ENCODE measurements at regions not wholly inside any gene's neighbourhood (a gene's known extent, or its start where the extent isn't known, plus 50 kb on each side); places are given as distances from the start of the nearest gene placed in this dataset.

- no peak overlapping the region for H3K4me2 ChIP-seq (ENCODE audit: low read length, poor library complexity, severe bottlenecking)
- H3K79me1 ChIP-seq (replicated peaks; ENCODE audit: low read length, poor library complexity, severe bottlenecking), result no peaks in the 10 kb centered on the region
- no peak overlapping the region for H2BK5ac ChIP-seq (ENCODE audit: low read depth, low read length, poor library complexity, severe bottlenecking)
- H3K14ac ChIP-seq (ENCODE audit: low read length in 2 of 2), result peak overlapping the region in 1 of 2 experiments; percentile 1
- no peaks in the 10 kb centered on the region for H3K27me3 ChIP-seq (ENCODE audit: control insufficient read depth in 1 of 2, insufficient read depth in 1 of 2, low read length in 2 of 2)
- H3K4me1 ChIP-seq (ENCODE audit: control insufficient read depth, insufficient read depth, low read depth, low read length), result no peaks in the 10 kb centered on the region
- no peak overlapping the region for H2BK15ac ChIP-seq (ENCODE audit: low read depth, poor library complexity, severe bottlenecking)
- no peaks in the 10 kb centered on the region for H3K9me3 ChIP-seq (ENCODE audit: control insufficient read depth, low read length)
- H2AFZ ChIP-seq (ENCODE audit: low read depth, low read length), result no peak overlapping the region
- no peaks in the 10 kb centered on the region for H3K36me3 ChIP-seq (ENCODE audit: control insufficient read depth in 1 of 2, insufficient read depth in 2 of 2, low read depth in 1 of 2, low read length in 2 of 2)
- no peak overlapping the region for H3K27ac ChIP-seq (ENCODE audit: low read length, poor library complexity, severe bottlenecking)
- no peak overlapping the region for H3K4me3 ChIP-seq (ENCODE audit: insufficient read depth in 1 of 2, low read depth in 1 of 2, low read length in 2 of 2)
- no peak for DNase-seq
- H2BK120ac ChIP-seq (ENCODE audit: low read depth, low read length), result no peak overlapping the region
- no peak overlapping the region for H2AK5ac ChIP-seq (ENCODE audit: low read length, severe bottlenecking)
- H3K18ac ChIP-seq (ENCODE audit: low read depth in 1 of 2, low read length in 2 of 2), result peak overlapping the region in 1 of 2 experiments; percentile 11
- H3K4ac ChIP-seq (ENCODE audit: low read depth in 1 of 2, low read length in 2 of 2), result no peak overlapping the region
- H4K8ac ChIP-seq (ENCODE audit: low read length), result no peak overlapping the region
- H2BK12ac ChIP-seq (ENCODE audit: low read length in 2 of 2), result peak overlapping the region in 1 of 2 experiments; percentile 50
- 70% methylated on average over 2 of the region's 4 CpGs for WGBS
- H3K9ac ChIP-seq (ENCODE audit: low read length), result no peak overlapping the region
- H4K91ac ChIP-seq (ENCODE audit: low read length), result no peak overlapping the region
- no peak overlapping the region for H3K23ac ChIP-seq (ENCODE audit: low read length in 2 of 2)
Measured at GRCh38 chr6:14861491-14861943, 384.4 kb upstream of the JARID2 start.

- Histone ChIP-seq H3K4me1 (ENCODE audit: control insufficient read depth, insufficient read depth, low read depth, low read length) (no peaks in the 10 kb centered on the region), H3K18ac (ENCODE audit: low read depth in 1 of 2, low read length in 2 of 2) (no peak overlapping the region), H3K27me3 (ENCODE audit: control insufficient read depth in 1 of 2, insufficient read depth in 1 of 2, low read length in 2 of 2) (no peaks in the 10 kb centered on the region), H2BK5ac (ENCODE audit: low read depth, low read length, poor library complexity, severe bottlenecking) (no peak overlapping the region), H4K8ac (ENCODE audit: low read length) (no peak overlapping the region), H3K9ac (ENCODE audit: low read length) (no peak overlapping the region), H2AK5ac (ENCODE audit: low read length, severe bottlenecking) (no peak overlapping the region), H2BK15ac (ENCODE audit: low read depth, poor library complexity, severe bottlenecking) (no peak overlapping the region), H3K14ac (ENCODE audit: low read length in 2 of 2) (no peak overlapping the region), H4K91ac (ENCODE audit: low read length) (no peak overlapping the region), H3K36me3 (ENCODE audit: control insufficient read depth in 1 of 2, insufficient read depth in 2 of 2, low read depth in 1 of 2, low read length in 2 of 2) (no peaks in the 10 kb centered on the region), H3K4ac (ENCODE audit: low read depth in 1 of 2, low read length in 2 of 2) (no peak overlapping the region), H3K79me1 (replicated peaks; ENCODE audit: low read length, poor library complexity, severe bottlenecking) (no peaks in the 10 kb centered on the region), H3K9me3 (ENCODE audit: control insufficient read depth, low read length) (no peaks in the 10 kb centered on the region), H2AFZ (ENCODE audit: low read depth, low read length) (no peak overlapping the region), H3K27ac (ENCODE audit: low read length, poor library complexity, severe bottlenecking) (no peak overlapping the region), H2BK12ac (ENCODE audit: low read length in 2 of 2) (no peak overlapping the region), H2BK120ac (ENCODE audit: low read depth, low read length) (no peak overlapping the region), H3K4me2 (ENCODE audit: low read length, poor library complexity, severe bottlenecking) (no peak overlapping the region), H3K4me3 (ENCODE audit: insufficient read depth in 1 of 2, low read depth in 1 of 2, low read length in 2 of 2) (no peak overlapping the region), H3K23ac (ENCODE audit: low read length in 2 of 2) (no peak overlapping the region)
- 92% methylated on average over 3 of the region's 3 CpGs for WGBS
- no peak for DNase-seq
Measured at GRCh38 chr6:14862845-14863244, 383.0 kb upstream of the JARID2 start.

DNA sequence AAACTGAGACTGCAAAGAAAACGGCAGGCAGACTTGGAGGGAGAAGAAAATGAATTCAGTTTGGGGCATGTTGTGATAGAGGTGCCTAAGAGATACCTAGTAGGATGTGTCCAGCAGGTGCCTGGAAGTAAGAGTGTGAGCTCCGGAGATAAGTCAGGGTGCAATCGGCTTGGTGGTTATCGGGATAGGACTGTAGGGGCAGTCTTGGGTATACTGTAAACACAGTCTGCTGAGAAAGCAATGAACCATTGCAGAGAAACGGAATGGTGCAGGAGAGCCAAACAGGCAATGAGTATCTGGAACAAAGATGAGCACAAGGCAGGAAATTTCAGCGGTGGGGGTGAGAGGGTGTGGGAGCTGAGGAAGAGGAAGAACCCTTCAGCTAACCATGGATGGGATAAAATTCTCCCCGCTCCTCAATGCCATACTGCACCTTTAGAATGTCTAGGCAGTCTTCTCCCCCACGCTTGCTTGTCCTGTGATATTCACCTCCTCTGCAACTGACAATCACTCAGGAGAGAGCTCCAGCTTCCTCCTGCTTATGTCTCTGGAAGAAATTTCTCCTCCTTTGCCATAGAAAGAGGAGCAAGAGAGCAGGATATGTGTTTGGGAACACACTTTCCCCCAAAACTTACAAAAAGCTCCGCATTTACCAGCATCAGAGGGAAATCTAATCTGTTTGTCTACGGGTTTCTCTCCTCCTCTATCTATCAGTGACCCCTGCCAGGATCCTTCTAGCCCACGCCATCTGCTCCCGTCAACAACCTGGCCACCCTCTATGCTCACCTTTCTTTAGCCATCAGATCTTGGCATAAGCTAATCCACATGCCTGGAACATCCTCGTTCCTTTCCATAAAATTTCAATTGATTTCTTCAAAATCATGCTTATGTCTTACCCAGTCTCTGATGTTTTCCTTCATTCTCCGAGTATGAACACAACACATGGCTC lies 381.7 kb upstream of the JARID2 start:
- no peaks in the 10 kb centered on the region for H3K36me3 ChIP-seq (ENCODE audit: control insufficient read depth in 1 of 2, insufficient read depth in 2 of 2, low read depth in 1 of 2, low read length in 2 of 2)
- no peak overlapping the region for H3K4me3 ChIP-seq (ENCODE audit: insufficient read depth in 1 of 2, low read depth in 1 of 2, low read length in 2 of 2)
- H2BK5ac ChIP-seq (ENCODE audit: low read depth, low read length, poor library complexity, severe bottlenecking), result no peak overlapping the region
- WGBS, result 81% methylated on average over 14 of the region's 14 CpGs
- no peaks in the 10 kb centered on the region for H3K9me3 ChIP-seq (ENCODE audit: control insufficient read depth, low read length)
- no peak overlapping the region for H3K4me2 ChIP-seq (ENCODE audit: low read length, poor library complexity, severe bottlenecking)
- H3K23ac ChIP-seq (ENCODE audit: low read length in 2 of 2), result no peak overlapping the region
- H2BK15ac ChIP-seq (ENCODE audit: low read depth, poor library complexity, severe bottlenecking), result no peak overlapping the region
- H2AK5ac ChIP-seq (ENCODE audit: low read length, severe bottlenecking), result no peak overlapping the region
- H4K91ac ChIP-seq (ENCODE audit: low read length), result no peak overlapping the region
- H3K18ac ChIP-seq (ENCODE audit: low read depth in 1 of 2, low read length in 2 of 2), result no peak overlapping the region
- no peak overlapping the region for H4K8ac ChIP-seq (ENCODE audit: low read length)
- H2BK12ac ChIP-seq (ENCODE audit: low read length in 2 of 2), result no peak overlapping the region
- H2BK120ac ChIP-seq (ENCODE audit: low read depth, low read length), result no peak overlapping the region
- H2AFZ ChIP-seq (ENCODE audit: low read depth, low read length), result no peak overlapping the region
- no peak overlapping the region for H3K9ac ChIP-seq (ENCODE audit: low read length)
- no peak overlapping the region for H3K27ac ChIP-seq (ENCODE audit: low read length, poor library complexity, severe bottlenecking)
- no peak for DNase-seq
- no peak overlapping the region for H3K4ac ChIP-seq (ENCODE audit: low read depth in 1 of 2, low read length in 2 of 2)
- H3K4me1 ChIP-seq (ENCODE audit: control insufficient read depth, insufficient read depth, low read depth, low read length), result no peaks in the 10 kb centered on the region
- H3K27me3 ChIP-seq (ENCODE audit: control insufficient read depth in 1 of 2, insufficient read depth in 1 of 2, low read length in 2 of 2), result no peaks in the 10 kb centered on the region
- H3K79me1 ChIP-seq (replicated peaks; ENCODE audit: low read length, poor library complexity, severe bottlenecking), result no peaks in the 10 kb centered on the region
- H3K14ac ChIP-seq (ENCODE audit: low read length in 2 of 2), result no peak overlapping the region

DNA sequence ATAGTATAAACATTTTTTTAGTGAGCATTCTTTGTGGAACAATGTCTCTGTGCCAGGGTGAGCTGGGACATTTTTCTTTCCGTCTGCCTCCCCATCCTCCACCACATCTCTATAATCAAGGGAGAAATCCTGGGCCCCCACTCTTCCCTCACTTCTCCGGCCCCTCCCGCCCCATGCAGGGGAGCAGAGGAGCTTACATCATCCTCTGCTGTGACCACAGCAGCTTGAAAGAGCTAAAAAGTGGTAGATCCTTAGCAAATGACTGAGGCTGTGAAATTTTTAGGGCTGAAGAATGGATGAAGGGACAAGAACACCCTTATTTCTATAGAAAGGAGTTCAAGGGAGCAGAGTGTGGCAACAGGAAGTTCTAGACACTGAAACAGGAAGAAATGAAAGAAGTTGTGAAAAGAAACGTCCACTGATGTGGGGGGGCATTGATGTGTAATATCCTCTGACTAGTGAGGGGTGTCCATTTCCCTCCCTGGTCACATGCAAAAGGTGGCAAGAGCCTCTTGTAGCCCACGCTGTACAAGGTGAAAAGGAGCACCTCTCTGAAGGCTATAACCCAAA lies 380.3 kb upstream of the JARID2 start:
- Histone ChIP-seq H3K4ac (ENCODE audit: low read depth in 1 of 2, low read length in 2 of 2) (no peak overlapping the region), H2BK15ac (ENCODE audit: low read depth, poor library complexity, severe bottlenecking) (no peak overlapping the region), H3K14ac (ENCODE audit: low read length in 2 of 2) (no peak overlapping the region), H3K4me2 (ENCODE audit: low read length, poor library complexity, severe bottlenecking) (no peak overlapping the region), H4K91ac (ENCODE audit: low read length) (no peak overlapping the region), H2BK5ac (ENCODE audit: low read depth, low read length, poor library complexity, severe bottlenecking) (no peak overlapping the region), H3K27me3 (ENCODE audit: control insufficient read depth in 1 of 2, insufficient read depth in 1 of 2, low read length in 2 of 2) (no peaks in the 10 kb centered on the region), H3K23ac (ENCODE audit: low read length in 2 of 2) (no peak overlapping the region), H3K9ac (ENCODE audit: low read length) (no peak overlapping the region), H3K4me1 (ENCODE audit: control insufficient read depth, insufficient read depth, low read depth, low read length) (no peaks in the 10 kb centered on the region), H2AK5ac (ENCODE audit: low read length, severe bottlenecking) (no peak overlapping the region), H3K18ac (ENCODE audit: low read depth in 1 of 2, low read length in 2 of 2) (no peak overlapping the region), H2AFZ (ENCODE audit: low read depth, low read length) (no peak overlapping the region), H3K36me3 (ENCODE audit: control insufficient read depth in 1 of 2, insufficient read depth in 2 of 2, low read depth in 1 of 2, low read length in 2 of 2) (no peaks in the 10 kb centered on the region), H3K27ac (ENCODE audit: low read length, poor library complexity, severe bottlenecking) (no peak overlapping the region), H4K8ac (ENCODE audit: low read length) (peak overlapping the region; percentile 31), H2BK12ac (ENCODE audit: low read length in 2 of 2) (no peak overlapping the region), H3K9me3 (ENCODE audit: control insufficient read depth, low read length) (no peaks in the 10 kb centered on the region), H2BK120ac (ENCODE audit: low read depth, low read length) (no peak overlapping the region), H3K79me1 (replicated peaks; ENCODE audit: low read length, poor library complexity, severe bottlenecking) (no peaks in the 10 kb centered on the region), H3K4me3 (ENCODE audit: insufficient read depth in 1 of 2, low read depth in 1 of 2, low read length in 2 of 2) (no peak overlapping the region)
- 87% methylated on average over 5 of the region's 5 CpGs for WGBS
- no peak for DNase-seq

Data from mesenchymal stem cell (in vitro differentiated cells and primary cell).